ENCODE measurements at regions not wholly inside any gene's neighbourhood (a gene's known extent, or its start where the extent isn't known, plus 50 kb on each side); places are given as distances from the start of the nearest gene placed in this dataset.

DNA sequence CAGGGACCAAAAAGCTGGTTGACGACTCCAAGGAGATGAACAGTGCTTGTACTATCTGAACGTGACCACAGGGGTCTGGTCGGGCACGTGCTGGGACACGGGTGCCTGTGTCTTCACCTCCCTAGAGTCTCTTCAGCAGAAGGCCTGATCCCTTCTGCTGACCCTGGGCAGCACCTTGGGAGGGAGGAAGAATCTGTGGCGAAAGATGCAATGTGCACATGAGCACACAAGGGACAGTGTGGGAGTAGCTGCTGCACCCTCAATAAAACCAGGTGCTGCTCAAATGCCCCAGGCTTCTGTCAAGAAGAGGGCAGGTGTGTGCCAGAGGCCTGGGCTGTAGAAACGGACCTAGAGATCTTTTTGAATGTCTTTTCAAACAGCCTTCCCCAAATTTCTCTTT is 130.6 kb upstream of the THBS2 start:
- H3K4me1 ChIP-seq, result no peaks in the 10 kb centered on the region

GRCh38 chr6:169383265-169383664 is 129.6 kb upstream of the THBS2 start:
- H3K4me1 ChIP-seq, result no peaks in the 10 kb centered on the region
- DNase-seq (ENCODE audit: low spot score in 2 of 2), result no peak
- no peaks in the 10 kb centered on the region for H3K27me3 ChIP-seq
- no peaks in the 10 kb centered on the region for H3K36me3 ChIP-seq
- TF ChIP-seq CTCF (IDR thresholded peaks at IDR 0.05), result no peak
- no peak overlapping the region for H3K27ac ChIP-seq
- no peaks in the 10 kb centered on the region for H3K9me3 ChIP-seq
- intact Hi-C loops (cut with DNase I; ENCODE audit: low total_unique reads), result no loop called here
- no peak overlapping the region for H3K4me3 ChIP-seq

More for the DNA sequence above, 130.6 kb upstream of the THBS2 start:
- peaks cover under 1 to 7% of the 10 kb centered on the region in 2 donors for H3K9me3 ChIP-seq
- no peak overlapping the region for H3K4me3 ChIP-seq
- no peak overlapping the region for H3K27ac ChIP-seq
- no peaks in the 10 kb centered on the region for H3K27me3 ChIP-seq
- no peak for TF ChIP-seq POLR2AphosphoS5 (IDR thresholded peaks at IDR 0.05)
- TF ChIP-seq CTCF (IDR thresholded peaks at IDR 0.05), result no peak
- no peak for TF ChIP-seq POLR2A (IDR thresholded peaks at IDR 0.05)
- no peak for DNase-seq (ENCODE audit: low spot score in 2 of 2)
- no peaks in the 10 kb centered on the region for H3K36me3 ChIP-seq
- intact Hi-C loops (cut with DNase I; ENCODE audit: low total_unique reads), result no loop called here

- H3K36me3 ChIP-seq, result no peaks in the 10 kb centered on the region
- intact Hi-C loops (cut with DNase I; ENCODE audit: low total_unique reads), result no loop called here
- H3K4me1 ChIP-seq, result no peaks in the 10 kb centered on the region
- no peak for DNase-seq (ENCODE audit: low spot score in 2 of 2)
- no peak overlapping the region for H3K27ac ChIP-seq
- H3K9me3 ChIP-seq, result no peaks in the 10 kb centered on the region
- H3K27me3 ChIP-seq, result no peaks in the 10 kb centered on the region
- H3K4me3 ChIP-seq, result no peak overlapping the region
- TF ChIP-seq CTCF (IDR thresholded peaks at IDR 0.05), result no peak
- TF ChIP-seq POLR2AphosphoS5 (IDR thresholded peaks at IDR 0.05), result no peak
- TF ChIP-seq POLR2A (IDR thresholded peaks at IDR 0.05), result no peak
Observed at GRCh38 chr6:169382735-169383134, 129.1 kb upstream of the THBS2 start.

- Histone ChIP-seq H3K9me3 (no peaks in the 10 kb centered on the region), H3K27ac (no peak overlapping the region), H3K36me3 (no peaks in the 10 kb centered on the region), H3K4me1 (no peaks in the 10 kb centered on the region), H3K4me3 (no peak overlapping the region), H3K27me3 (no peaks in the 10 kb centered on the region)
- no peak for DNase-seq (ENCODE audit: low spot score in 2 of 2)
- TF ChIP-seq CTCF (IDR thresholded peaks at IDR 0.05) (no peak), POLR2A (IDR thresholded peaks at IDR 0.05) (no peak), POLR2AphosphoS5 (IDR thresholded peaks at IDR 0.05) (no peak)
- intact Hi-C loops (cut with DNase I; ENCODE audit: low total_unique reads), result no loop called here
Observed at GRCh38 chr6:169381988-169382387, 128.3 kb upstream of the THBS2 start.

DNA sequence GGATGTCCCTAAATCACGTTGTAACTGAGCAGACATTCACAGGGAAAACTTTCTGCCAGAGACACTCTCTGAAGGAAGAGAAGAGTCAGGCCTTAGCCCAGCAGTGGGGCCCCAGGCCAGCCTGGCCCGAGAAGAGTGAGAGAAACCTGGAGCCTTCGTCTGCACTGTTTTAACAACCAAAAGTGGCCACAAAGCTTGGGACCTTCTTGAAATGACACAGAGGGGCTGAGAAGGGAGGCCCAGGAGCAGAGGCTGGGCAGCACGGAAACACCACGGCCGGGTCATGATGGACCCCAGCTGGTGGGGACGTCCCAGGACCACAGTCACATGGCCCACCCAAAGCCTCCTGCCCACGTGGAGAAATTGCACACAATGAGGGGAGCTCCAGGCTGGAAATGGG is 126.8 kb upstream of the THBS2 start:
- TF ChIP-seq POLR2A (IDR thresholded peaks at IDR 0.05), result no peak
- TF ChIP-seq CTCF (IDR thresholded peaks at IDR 0.05), result no peak
- no peak for TF ChIP-seq POLR2AphosphoS5 (IDR thresholded peaks at IDR 0.05)
- Histone ChIP-seq H3K36me3 (no peaks in the 10 kb centered on the region), H3K9me3 (no peaks in the 10 kb centered on the region), H3K27ac (no peak overlapping the region), H3K4me1 (no peaks in the 10 kb centered on the region), H3K4me3 (no peak overlapping the region), H3K27me3 (no peaks in the 10 kb centered on the region)
- intact Hi-C loops (cut with DNase I; ENCODE audit: low total_unique reads), result no loop called here
- DNase-seq (ENCODE audit: low spot score in 2 of 2), result no peak
